Kidney epithelial cell (primary cell): ENCODE measurements at regions not wholly inside any gene's neighbourhood (a gene's known extent, or its start where the extent isn't known, plus 50 kb on each side); places are given as distances from the start of the nearest gene placed in this dataset.

Experiments
- DNase-seq: peaks from one replicate; pipeline ENCODE4 v3.0.0-alpha.2; 2010; ENCODE audit warnings: low read depth
- H3K27me3 ChIP-seq: 2 replicates; pipeline ENCODE4 v1.6.0; 2011; ENCODE audit warnings: low read length; ENCODE audit not compliant: control insufficient read depth, insufficient read depth
- H3K36me3 ChIP-seq: 2 replicates; pipeline ENCODE4 v1.5.1; 2011; ENCODE audit warnings: low read length; ENCODE audit not compliant: control insufficient read depth, insufficient read depth
- H3K4me3 ChIP-seq: 2 replicates; pipeline ENCODE4 v1.5.1; 2011; ENCODE audit warnings: low read depth, mild to moderate bottlenecking, control low read depth, low read length
- TF ChIP-seq, protein P1 (sequence below): IDR thresholded peaks from 2 replicates; pipeline ENCODE4 v1.5.1; 2011; ENCODE audit warnings: mild to moderate bottlenecking, moderate library complexity, low read length, control low read depth, inconsistent platforms; ENCODE audit not compliant: insufficient read depth, poor library complexity, severe bottlenecking

GRCh38 chr6:67736816-67737215 lies 898.3 kb upstream of the ADGRB3 start:
- Histone ChIP-seq H3K4me3 (no peak overlapping the region), H3K27me3 (no peaks in the 10 kb centered on the region), H3K36me3 (no peaks in the 10 kb centered on the region)
- no peak for DNase-seq
- TF ChIP-seq, protein P1, sequence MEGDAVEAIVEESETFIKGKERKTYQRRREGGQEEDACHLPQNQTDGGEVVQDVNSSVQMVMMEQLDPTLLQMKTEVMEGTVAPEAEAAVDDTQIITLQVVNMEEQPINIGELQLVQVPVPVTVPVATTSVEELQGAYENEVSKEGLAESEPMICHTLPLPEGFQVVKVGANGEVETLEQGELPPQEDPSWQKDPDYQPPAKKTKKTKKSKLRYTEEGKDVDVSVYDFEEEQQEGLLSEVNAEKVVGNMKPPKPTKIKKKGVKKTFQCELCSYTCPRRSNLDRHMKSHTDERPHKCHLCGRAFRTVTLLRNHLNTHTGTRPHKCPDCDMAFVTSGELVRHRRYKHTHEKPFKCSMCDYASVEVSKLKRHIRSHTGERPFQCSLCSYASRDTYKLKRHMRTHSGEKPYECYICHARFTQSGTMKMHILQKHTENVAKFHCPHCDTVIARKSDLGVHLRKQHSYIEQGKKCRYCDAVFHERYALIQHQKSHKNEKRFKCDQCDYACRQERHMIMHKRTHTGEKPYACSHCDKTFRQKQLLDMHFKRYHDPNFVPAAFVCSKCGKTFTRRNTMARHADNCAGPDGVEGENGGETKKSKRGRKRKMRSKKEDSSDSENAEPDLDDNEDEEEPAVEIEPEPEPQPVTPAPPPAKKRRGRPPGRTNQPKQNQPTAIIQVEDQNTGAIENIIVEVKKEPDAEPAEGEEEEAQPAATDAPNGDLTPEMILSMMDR: no peak

GRCh38 chr6:67736161-67736560 lies 898.9 kb upstream of the ADGRB3 start:
- no peaks in the 10 kb centered on the region for H3K27me3 ChIP-seq
- no peak for DNase-seq
- no peak overlapping the region for H3K4me3 ChIP-seq
- H3K36me3 ChIP-seq: no peaks in the 10 kb centered on the region
- TF ChIP-seq, protein P1: no peak

DNA sequence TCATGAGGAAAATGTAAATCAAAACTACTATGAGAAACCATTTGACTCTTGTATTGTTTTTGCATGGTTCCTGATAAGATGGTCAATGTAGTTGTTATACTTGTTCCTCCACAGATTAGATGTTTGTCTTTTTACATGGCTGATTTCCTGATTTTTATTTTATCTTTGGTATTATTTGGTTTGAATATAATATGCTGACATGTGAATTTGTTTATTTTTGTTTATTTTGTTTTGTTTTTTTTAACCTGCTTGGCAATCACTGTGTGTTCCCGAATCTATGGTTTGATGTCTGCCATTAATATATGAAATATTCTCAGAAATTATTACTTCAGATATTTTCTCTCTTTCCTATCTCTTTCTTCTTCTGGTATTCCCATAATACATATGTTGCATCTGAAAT lies 899.5 kb upstream of the ADGRB3 start:
- TF ChIP-seq, protein P1: no peak
- H3K36me3 ChIP-seq: no peaks in the 10 kb centered on the region
- H3K27me3 ChIP-seq: no peaks in the 10 kb centered on the region
- no peak for DNase-seq
- H3K4me3 ChIP-seq: no peak overlapping the region

- no peaks in the 10 kb centered on the region for H3K27me3 ChIP-seq
- TF ChIP-seq, protein P1: no peak
- H3K4me3 ChIP-seq: no peak overlapping the region
- H3K36me3 ChIP-seq: no peaks in the 10 kb centered on the region
- no peak for DNase-seq
These were observed 912.2 kb upstream of the ADGRB3 start for GRCh38 chr6:67722861-67723261.

- Histone ChIP-seq H3K4me3 (no peak overlapping the region), H3K27me3 (no peaks in the 10 kb centered on the region), H3K36me3 (no peaks in the 10 kb centered on the region)
- TF ChIP-seq, protein P1: no peak
- DNase-seq: no peak
These were observed 917.8 kb upstream of the ADGRB3 start for GRCh38 chr6:67717281-67717680.

DNA sequence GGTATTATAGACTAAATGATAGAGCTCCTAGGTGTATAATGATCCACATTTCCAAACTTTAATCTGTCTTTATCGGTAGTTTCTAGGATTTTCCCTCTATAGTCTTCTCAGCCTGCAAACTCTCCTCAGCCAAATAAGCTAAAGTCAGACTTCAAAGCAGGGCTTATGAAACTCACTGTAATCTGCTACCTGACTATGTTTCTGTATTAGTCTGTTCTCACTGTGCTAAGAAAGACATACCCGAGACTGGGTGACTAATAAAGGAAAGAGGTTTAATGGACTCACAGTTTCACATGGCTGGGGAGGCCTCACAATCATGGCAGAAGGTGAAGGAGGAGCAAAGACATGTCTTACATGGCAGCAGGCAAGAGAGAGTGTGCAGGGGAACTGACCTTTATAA lies 928.7 kb upstream of the ADGRB3 start:
- H3K4me3 ChIP-seq: no peak overlapping the region
- no peak for DNase-seq
- TF ChIP-seq, protein P1: no peak
- H3K36me3 ChIP-seq: no peaks in the 10 kb centered on the region
- H3K27me3 ChIP-seq: no peaks in the 10 kb centered on the region
